PC-3 (cell line): ENCODE measurements at regions not wholly inside any gene's neighbourhood (a gene's known extent, or its start where the extent isn't known, plus 50 kb on each side); places are given as distances from the start of the nearest gene placed in this dataset.

ENCODE experiments used
- CTCF ChIP-seq: fragments of 300-600 bp; sonication (generic); conservative IDR thresholded peaks from 2 replicates; pipeline ENCODE4 v1.5.1; 2017; ENCODE audit warnings: antibody characterized with exemption, low read depth, mild to moderate bottlenecking, low read length
- EZH2 ChIP-seq: fragments of 300-600 bp; sonication (generic); IDR thresholded peaks from one replicate; pipeline ENCODE4 v1.6.1; 2017; ENCODE audit warnings: antibody characterized with exemption, mild to moderate bottlenecking, low read length; ENCODE audit not compliant: unreplicated experiment
- EZH2phosphoT487 ChIP-seq: fragments of 300-600 bp; sonication (generic); IDR thresholded peaks from 2 replicates; pipeline ENCODE4 v1.6.1; 2018; ENCODE audit warnings: mild to moderate bottlenecking, antibody characterized with exemption, low read length, borderline replicate concordance

- no peak for TF ChIP-seq CTCF
- TF ChIP-seq EZH2: no peak
- no peak for TF ChIP-seq EZH2phosphoT487
Measured at GRCh38 chr15:87653646-87654045, 602.9 kb downstream of the NTRK3 start.
